ENCODE measurements at regions not wholly inside any gene's neighbourhood (a gene's known extent, or its start where the extent isn't known, plus 50 kb on each side); places are given as distances from the start of the nearest gene placed in this dataset.

DNA sequence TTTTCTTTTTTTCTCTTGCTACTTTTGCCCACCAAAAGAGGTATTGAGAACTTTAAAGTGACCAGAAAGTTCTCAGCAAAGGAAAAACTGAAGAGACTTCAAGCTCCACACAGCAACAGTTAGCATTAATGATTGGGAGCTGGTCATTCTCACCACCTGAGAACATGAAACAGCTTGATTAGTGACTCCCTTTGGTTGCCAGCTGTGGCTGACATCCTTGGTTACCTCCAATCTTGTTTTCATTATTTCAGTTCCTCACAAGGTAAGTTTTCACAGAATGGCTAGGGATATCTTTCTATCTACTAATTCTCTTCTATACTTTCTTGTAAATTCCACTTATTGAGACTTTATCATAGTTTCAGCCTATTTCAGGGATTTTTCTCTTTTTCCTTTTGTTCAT, 427.9 kb downstream of the QKI start:
- DNase-seq (ENCODE audit: low spot score): no peak
- TF ChIP-seq, protein P1, sequence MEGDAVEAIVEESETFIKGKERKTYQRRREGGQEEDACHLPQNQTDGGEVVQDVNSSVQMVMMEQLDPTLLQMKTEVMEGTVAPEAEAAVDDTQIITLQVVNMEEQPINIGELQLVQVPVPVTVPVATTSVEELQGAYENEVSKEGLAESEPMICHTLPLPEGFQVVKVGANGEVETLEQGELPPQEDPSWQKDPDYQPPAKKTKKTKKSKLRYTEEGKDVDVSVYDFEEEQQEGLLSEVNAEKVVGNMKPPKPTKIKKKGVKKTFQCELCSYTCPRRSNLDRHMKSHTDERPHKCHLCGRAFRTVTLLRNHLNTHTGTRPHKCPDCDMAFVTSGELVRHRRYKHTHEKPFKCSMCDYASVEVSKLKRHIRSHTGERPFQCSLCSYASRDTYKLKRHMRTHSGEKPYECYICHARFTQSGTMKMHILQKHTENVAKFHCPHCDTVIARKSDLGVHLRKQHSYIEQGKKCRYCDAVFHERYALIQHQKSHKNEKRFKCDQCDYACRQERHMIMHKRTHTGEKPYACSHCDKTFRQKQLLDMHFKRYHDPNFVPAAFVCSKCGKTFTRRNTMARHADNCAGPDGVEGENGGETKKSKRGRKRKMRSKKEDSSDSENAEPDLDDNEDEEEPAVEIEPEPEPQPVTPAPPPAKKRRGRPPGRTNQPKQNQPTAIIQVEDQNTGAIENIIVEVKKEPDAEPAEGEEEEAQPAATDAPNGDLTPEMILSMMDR (IDR thresholded peaks at IDR 0.05; ENCODE audit: extremely low read depth, missing control alignments): no peak

DNA sequence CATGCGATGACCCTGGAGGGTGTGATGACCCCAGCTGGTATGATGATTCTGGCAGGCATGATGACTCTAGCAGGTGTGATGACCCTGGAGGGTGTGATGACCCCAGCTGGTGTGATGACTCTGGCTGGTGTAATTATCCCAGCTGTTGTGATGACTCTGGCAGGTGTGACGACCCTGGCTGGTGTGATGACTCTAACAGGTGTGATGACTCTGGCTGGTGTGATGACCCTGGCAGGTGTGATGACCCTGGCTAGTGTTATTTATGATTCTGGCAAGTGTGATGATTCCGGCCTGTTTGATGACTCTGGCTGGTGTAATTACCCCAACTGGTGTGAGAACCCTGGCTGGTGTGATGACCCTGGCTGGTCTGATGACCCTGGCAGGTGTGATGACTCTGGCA, 427.2 kb downstream of the QKI start:
- TF ChIP-seq, protein P1 (IDR thresholded peaks at IDR 0.05; ENCODE audit: extremely low read depth, missing control alignments): no peak
- no peak for DNase-seq (ENCODE audit: low spot score)

DNA sequence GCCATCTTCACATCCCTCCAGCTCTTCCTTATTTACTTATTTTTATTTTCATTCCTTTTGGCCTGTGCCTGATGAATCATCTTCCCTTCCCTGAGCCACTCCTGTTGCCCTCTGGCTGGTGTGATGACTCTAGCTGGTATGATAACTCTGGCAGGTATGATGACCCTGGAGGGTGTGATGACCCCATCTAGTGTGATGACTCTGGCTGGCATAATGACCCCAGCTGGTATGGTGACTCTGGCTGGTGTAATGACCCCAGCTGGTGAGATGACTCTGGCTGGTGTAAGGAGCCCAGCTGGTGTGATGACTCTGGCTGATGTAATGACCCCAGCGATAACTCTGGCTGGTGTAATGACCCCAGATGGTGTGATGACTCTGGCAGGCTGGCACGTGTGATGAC, 426.8 kb downstream of the QKI start:
- no peak for DNase-seq (ENCODE audit: low spot score)
- TF ChIP-seq, protein P1 (IDR thresholded peaks at IDR 0.05; ENCODE audit: extremely low read depth, missing control alignments): no peak

DNA sequence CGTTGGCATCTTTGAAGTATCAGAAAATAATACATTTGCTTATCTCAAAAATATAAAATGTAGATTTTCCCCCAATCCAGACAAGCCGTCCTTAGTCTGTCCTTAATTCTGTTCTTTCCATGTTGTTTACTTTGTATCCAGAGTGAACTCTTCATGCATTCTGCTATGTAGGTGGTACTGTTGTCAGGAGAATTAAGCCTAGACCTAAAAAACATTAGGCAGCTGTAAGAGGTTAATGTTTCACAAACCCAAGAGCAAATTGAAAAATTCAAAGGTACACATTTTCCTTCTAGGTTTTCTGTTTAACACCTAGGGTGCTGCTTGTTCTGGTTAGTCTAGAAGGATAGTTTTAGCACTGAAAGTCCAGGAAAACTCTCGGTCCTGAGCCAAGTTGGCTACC, 426.4 kb downstream of the QKI start:
- TF ChIP-seq, protein P1 (IDR thresholded peaks at IDR 0.05; ENCODE audit: extremely low read depth, missing control alignments): no peak
- DNase-seq (ENCODE audit: low spot score): no peak

DNA sequence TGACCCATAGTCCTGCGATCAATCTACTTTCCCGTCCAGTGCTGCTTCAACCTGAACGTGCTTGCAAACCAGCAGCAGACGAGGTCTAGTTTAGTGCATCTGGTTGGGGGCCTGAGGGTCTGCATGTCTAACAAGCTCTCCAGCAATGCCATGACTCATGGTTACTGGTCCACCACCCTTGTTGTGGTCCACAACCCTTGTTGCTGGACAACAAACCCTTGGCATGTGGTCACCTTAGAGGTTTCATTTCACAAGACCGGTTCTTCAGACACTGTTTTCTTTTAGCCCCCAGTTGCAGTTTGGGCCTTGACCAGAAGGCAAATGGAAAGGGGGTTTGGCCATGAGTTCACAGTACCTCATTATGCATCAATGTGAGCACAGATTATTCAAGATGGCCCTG, 424.8 kb downstream of the QKI start:
- DNase-seq (ENCODE audit: low spot score): no peak
- TF ChIP-seq, protein P1 (IDR thresholded peaks at IDR 0.05; ENCODE audit: extremely low read depth, missing control alignments): no peak

DNA sequence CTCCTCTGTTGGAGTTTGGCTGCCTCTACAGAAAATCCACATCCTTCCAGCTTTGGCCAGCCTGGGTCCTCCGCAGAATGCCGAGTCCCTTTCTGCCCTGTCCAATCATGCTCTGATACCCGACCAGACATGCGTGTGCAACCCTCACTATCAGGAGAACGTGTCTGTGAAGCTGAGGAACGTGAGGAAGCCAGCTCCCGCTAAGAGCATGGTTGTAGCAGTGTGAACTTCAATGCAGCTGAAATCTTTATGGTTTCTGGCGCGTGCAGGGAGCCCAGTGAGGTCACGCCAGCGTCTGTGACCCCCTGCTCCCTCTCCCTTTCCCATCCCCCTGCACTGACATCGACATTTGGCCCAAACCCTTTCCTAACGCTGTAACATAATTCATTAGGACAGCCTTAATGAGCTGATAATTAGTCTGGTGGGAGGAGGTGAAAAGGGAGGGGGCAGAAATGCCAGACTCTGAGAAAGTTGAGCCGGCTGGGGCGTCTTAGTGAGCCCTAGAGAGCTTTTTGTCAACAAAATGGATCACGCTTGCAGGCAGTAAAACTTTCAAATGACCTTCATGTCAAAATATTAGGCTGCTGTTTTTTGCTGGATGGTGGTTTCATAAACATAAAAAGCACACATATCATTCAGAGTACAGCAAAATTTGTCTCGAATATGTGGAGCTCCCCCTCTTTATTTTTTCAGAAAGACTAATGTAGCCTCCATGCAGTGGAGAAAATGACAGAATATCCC, 423.3 kb downstream of the QKI start:
- TF ChIP-seq, protein P1 (IDR thresholded peaks at IDR 0.05; ENCODE audit: extremely low read depth, missing control alignments): no peak
- DNase-seq (ENCODE audit: low spot score): no peak

DNA sequence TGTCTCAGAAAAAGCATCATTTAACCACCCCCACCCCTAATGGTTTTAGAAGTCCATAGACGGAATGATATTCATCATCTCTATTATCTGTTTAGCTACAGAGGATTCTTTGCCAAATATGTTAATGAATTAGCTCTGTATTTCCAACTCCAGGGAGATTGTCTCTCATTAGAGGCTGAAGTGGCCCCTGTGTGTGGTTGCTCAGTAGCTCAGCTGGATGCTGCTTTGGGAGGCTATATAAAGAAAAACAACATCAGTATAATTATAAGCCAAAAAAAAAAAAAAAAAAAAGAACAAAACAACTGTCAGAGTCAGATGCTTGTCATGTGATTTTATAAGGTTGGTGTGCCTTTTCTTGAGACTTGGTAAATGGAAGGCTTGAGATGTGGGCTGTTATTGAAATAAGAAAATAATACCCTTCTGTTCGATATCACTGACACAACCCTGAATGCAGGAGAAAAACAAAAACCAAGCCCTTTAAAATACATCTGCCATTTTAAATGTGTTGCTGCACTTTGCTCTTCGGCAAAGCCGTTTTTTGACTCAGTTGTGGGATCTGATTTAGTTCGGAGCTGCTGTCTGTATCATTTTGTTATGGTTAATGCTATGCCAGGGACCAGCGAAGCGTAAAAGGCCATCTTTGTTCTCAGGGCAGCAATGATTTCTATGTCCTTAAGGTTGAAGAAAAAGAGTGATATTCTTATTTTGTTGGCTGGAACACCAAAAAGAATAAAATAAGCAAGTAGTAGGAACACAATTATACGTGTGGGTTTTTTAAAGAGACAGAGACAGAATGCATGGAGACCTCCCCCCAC, 422.6 kb downstream of the QKI start:
- TF ChIP-seq, protein P1 (IDR thresholded peaks at IDR 0.05; ENCODE audit: extremely low read depth, missing control alignments): no peak

More for the DNA sequence above, 422.6 kb downstream of the QKI start:
- DNase-seq (ENCODE audit: low spot score): no peak

Measured in GM20000 (cell line).